Spleen (tissue), 11 donors: ENCODE measurements at regions not wholly inside any gene's neighbourhood (a gene's known extent, or its start where the extent isn't known, plus 50 kb on each side); places are given as distances from the start of the nearest gene placed in this dataset.

Experiments used
- DNase-seq: peaks from one replicate; pipeline ENCODE4 v3.0.0-alpha.2; 2020
- H3K27ac ChIP-seq, 8 donors: fragments of 200-600 bp; sonication (generic) in 7 of 8; 1 replicate in 4 of 8; 2 replicates in 4 of 8; pipeline versions ENCODE4 v1.5.0 to v1.8.0; 2016 to 2021; ENCODE audit warnings: inconsistent platforms in 4 of 8, mild to moderate bottlenecking in 4 of 8, moderate library complexity in 1 of 8
- H3K27me3 ChIP-seq, 7 donors: fragments of 200-600 bp; sonication (generic) in 6 of 7; replicated peaks in 1 of 7; 1 replicate in 4 of 7; 2 replicates in 3 of 7; pipeline versions ENCODE4 v1.5.0 to v1.8.0; 2016 to 2021; ENCODE audit warnings: inconsistent platforms in 3 of 7, mild to moderate bottlenecking in 1 of 7
- H3K36me3 ChIP-seq, 6 donors: fragments of 200-600 bp; sonication (generic) in 5 of 6; 1 replicate in 4 of 6; 2 replicates in 2 of 6; pipeline versions ENCODE4 v1.5.0 to v1.8.0; 2016 to 2021; ENCODE audit warnings: inconsistent platforms in 2 of 6
- H3K4me1 ChIP-seq, 6 donors: fragments of 200-600 bp; sonication (generic) in 5 of 6; 1 replicate in 3 of 6; 2 replicates in 3 of 6; pipeline versions ENCODE4 v1.5.0 to v1.8.0; 2016 to 2021; ENCODE audit warnings: inconsistent platforms in 3 of 6
- H3K4me3 ChIP-seq, 8 donors: fragments of 200-600 bp; sonication (generic) in 7 of 8; 1 replicate in 4 of 8; 2 replicates in 4 of 8; pipeline versions ENCODE4 v1.5.0 to v1.8.0; 2016 to 2021; ENCODE audit warnings: inconsistent platforms in 4 of 8, mild to moderate bottlenecking in 4 of 8, moderate library complexity in 2 of 8
- H3K9me3 ChIP-seq, 8 donors: fragments of 200-600 bp; sonication (generic) in 7 of 8; 1 replicate in 4 of 8; 2 replicates in 4 of 8; pipeline versions ENCODE4 v1.5.0 to v1.8.0; 2016 to 2021; ENCODE audit warnings: inconsistent platforms in 4 of 8
- POLR2A ChIP-seq, 3 donors: fragments of 450-650 bp; IDR thresholded peaks; one replicate each; pipeline ENCODE4 v1.5.1; 2017; ENCODE audit warnings: antibody characterized with exemption in 3 of 3, mild to moderate bottlenecking in 1 of 3
- POLR2AphosphoS5 ChIP-seq, 3 donors: sonication (generic); formaldehyde crosslinking; IDR thresholded peaks; one replicate each; pipeline ENCODE4 v1.5.1; 2017; ENCODE audit warnings: antibody characterized with exemption in 3 of 3
- WGBS, 5 donors: extraction: QIAGEN DNeasy Blood & Tissue Kit in 3 of 5; methylation state at CpG; one replicate each; pipeline versions ENCODE4 v1.1.5 to v1.1.7; 2013 to 2018; 5-methylcytosine and 5-hydroxymethylcytosine counted together
- intact Hi-C: fragments of 100-400 bp; cut with DNase I; formaldehyde crosslinking; loops from one replicate; pipeline ENCODE4 v1.15.0; 2023; ENCODE audit warnings: low total_unique reads
- TF ChIP-seq, protein P1 (sequence below), 11 experiments: fragments of 200-600 bp in 7 of 11; fragments of 450-650 bp in 4 of 11; sonication (generic) in 4 of 11; IDR thresholded peaks in 8 of 11; conservative IDR thresholded peaks in 3 of 11; 1 replicate in 7 of 11; 2 replicates in 4 of 11; pipeline versions ENCODE4 v1.4.0 to v1.8.0; 2016 to 2021; ENCODE audit warnings: antibody characterized with exemption in 11 of 11, inconsistent platforms in 4 of 11, mild to moderate bottlenecking in 1 of 11
- donor health status: healthy with polysubstance abuse.
- donor health status: DM: no; HTN: no; CAD: no; lungs with moderate emphysema.
- donor health status: DM: no; HTN: no; CAD: no.
- donor health status: Bipolar disorder and iron deficiency.
- donor health status: healthy.
- donor health status: DM: no; HTN: no; CAD: no.
- donor health status: DM: yes; HTN: yes; CAD: no.

DNA sequence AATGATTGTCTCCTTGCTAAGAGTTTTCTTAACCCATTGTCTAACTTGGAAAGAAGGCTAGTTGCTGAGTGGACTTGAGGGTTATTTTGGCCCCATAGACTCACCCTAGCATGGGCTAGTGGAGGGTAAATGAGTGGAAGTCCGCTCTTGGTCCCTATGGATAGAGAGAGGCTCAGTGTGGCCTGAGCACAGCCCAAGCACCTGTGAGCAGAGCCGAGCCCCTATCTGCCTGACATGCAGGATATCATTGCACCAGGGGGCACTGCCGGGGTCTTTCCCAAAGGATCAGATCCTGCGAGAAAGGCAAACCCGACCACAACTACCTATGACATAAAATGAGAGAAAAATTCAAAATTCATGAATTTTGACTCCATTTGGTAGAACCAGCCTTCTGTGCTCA lies 70.6 kb upstream of the GGTLC1 start:
- Histone ChIP-seq H3K4me3 (no peak overlapping the region), H3K27me3 (no peaks in the 10 kb centered on the region), H3K36me3 (no peaks in the 10 kb centered on the region), H3K9me3 (no peaks in the 10 kb centered on the region), H3K27ac (no peak overlapping the region), H3K4me1 (no peaks in the 10 kb centered on the region)
- TF ChIP-seq POLR2AphosphoS5 (IDR thresholded peaks at IDR 0.05) (no peak), POLR2A (IDR thresholded peaks at IDR 0.05) (no peak)
- TF ChIP-seq, protein P1, sequence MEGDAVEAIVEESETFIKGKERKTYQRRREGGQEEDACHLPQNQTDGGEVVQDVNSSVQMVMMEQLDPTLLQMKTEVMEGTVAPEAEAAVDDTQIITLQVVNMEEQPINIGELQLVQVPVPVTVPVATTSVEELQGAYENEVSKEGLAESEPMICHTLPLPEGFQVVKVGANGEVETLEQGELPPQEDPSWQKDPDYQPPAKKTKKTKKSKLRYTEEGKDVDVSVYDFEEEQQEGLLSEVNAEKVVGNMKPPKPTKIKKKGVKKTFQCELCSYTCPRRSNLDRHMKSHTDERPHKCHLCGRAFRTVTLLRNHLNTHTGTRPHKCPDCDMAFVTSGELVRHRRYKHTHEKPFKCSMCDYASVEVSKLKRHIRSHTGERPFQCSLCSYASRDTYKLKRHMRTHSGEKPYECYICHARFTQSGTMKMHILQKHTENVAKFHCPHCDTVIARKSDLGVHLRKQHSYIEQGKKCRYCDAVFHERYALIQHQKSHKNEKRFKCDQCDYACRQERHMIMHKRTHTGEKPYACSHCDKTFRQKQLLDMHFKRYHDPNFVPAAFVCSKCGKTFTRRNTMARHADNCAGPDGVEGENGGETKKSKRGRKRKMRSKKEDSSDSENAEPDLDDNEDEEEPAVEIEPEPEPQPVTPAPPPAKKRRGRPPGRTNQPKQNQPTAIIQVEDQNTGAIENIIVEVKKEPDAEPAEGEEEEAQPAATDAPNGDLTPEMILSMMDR (IDR thresholded peaks at IDR 0.05 in 8 of 11, conservative IDR thresholded peaks at IDR 0.05 in 3 of 11), result no peak
- WGBS, 5 donors, result 88 to 95% (median 94%) methylated on average over 5 of the region's 5 CpGs
- intact Hi-C loops, result no loop called here
- DNase-seq, result no peak

DNA sequence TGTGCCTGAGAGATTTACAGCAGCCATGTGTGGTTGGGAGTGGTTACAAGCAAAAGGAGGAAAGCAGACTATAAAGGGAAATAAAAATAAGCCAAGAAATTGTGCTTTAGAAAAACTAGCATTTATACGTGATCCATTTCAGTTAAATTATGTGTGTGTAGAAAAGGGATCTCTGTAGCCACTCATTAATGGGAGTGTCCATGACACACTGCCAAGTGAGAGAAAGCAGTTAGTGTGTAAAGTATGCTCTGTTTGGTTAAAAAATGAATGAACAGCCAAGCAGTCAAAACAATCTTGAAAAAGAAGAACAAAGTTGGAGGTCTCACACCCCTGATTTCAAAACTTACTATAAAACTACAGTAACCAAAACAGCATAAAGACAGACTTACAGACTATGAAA lies 67.9 kb upstream of the GGTLC1 start:
- intact Hi-C loops, result no loop called here
- Histone ChIP-seq H3K36me3 (no peaks in the 10 kb centered on the region), H3K27ac (no peak overlapping the region), H3K4me1 (no peaks in the 10 kb centered on the region), H3K4me3 (no peak overlapping the region), H3K9me3 (no peaks in the 10 kb centered on the region), H3K27me3 (peaks cover 0 to 6% (median 0%) of the 10 kb centered on the region in 7 donors)
- WGBS, 5 donors, result 67 to 85% (median 82%) methylated on average over 1 of the region's 1 CpG
- DNase-seq, result no peak
- TF ChIP-seq, protein P1 (IDR thresholded peaks at IDR 0.05 in 8 of 11, conservative IDR thresholded peaks at IDR 0.05 in 3 of 11), result no peak
- TF ChIP-seq POLR2A (IDR thresholded peaks at IDR 0.05), result no peak
- no peak for TF ChIP-seq POLR2AphosphoS5 (IDR thresholded peaks at IDR 0.05)

DNA sequence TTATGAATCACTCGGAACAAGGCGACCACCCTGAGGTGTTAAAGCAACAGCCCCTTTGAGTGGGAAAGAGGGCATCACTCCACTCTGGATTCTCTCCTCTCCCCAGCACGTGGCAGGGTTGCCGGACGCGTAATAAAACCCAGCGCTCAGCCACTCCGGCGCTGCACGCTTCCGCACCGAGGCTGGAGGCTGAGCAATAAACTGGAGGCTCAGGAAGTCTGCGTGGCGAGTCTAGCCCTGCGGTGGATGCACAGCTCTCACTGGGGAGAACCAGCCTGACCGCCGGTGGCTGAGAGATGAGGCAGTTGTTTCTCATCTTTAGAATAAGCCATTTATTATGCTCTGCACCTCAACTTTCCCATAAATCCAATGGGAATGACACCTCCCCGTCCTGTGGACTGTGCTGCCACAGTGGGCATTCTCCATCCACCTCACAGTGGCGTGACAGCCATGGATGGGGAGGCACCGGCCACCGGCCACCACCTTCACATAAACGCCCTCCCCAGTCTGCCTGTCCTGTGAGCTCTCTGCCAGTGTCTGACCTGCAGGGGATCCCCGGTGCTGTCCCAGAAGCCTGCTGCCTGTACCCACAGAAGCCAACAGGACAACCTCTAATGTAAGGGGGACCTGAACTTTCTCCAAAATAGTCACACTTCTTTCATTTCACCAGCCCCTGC lies 64.2 kb upstream of the GGTLC1 start:
- Histone ChIP-seq H3K4me1 (no peaks in the 10 kb centered on the region), H3K36me3 (no peaks in the 10 kb centered on the region), H3K4me3 (no peak overlapping the region), H3K9me3 (no peaks in the 10 kb centered on the region), H3K27me3 (peaks cover 0 to 6% (median 0%) of the 10 kb centered on the region in 7 donors), H3K27ac (no peak overlapping the region)
- intact Hi-C loops, result no loop called here
- 90 to 94% (median 94%) methylated on average over 21 to 23 of the region's 23 CpGs for WGBS, 5 donors
- DNase-seq, result no peak
- TF ChIP-seq POLR2AphosphoS5 (IDR thresholded peaks at IDR 0.05) (no peak), POLR2A (IDR thresholded peaks at IDR 0.05) (no peak)
- TF ChIP-seq, protein P1 (IDR thresholded peaks at IDR 0.05 in 8 of 11, conservative IDR thresholded peaks at IDR 0.05 in 3 of 11), result no peak

DNA sequence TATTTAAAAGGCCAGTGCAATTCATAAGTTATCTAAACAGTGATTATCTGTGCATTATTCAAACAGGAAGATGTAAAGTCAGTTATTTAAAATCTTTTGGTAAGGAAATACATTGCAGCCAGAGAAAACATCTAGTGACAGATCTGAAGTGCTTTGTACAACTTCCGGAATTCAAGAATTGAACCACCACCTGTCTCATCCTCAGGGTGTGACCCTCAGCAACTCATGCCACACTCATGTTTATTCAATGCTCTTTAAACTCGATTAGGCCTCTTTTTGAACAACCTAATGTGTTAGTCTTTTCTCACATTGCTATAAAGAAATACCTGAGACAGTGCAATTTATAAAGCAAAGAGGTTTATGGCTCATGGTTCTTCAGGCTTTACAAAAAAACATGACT lies 62.6 kb upstream of the GGTLC1 start:
- Histone ChIP-seq H3K27me3 (peaks cover 0 to 6% (median 0%) of the 10 kb centered on the region in 7 donors), H3K27ac (no peak overlapping the region), H3K4me3 (no peak overlapping the region), H3K9me3 (no peaks in the 10 kb centered on the region), H3K4me1 (peaks cover 0 to 1% (median 0%) of the 10 kb centered on the region in 6 donors), H3K36me3 (no peaks in the 10 kb centered on the region)
- 61 to 84% (median 70%) methylated on average over 2 of the region's 2 CpGs for WGBS, 5 donors
- no peak for TF ChIP-seq POLR2A (IDR thresholded peaks at IDR 0.05)
- TF ChIP-seq, protein P1 (IDR thresholded peaks at IDR 0.05 in 8 of 11, conservative IDR thresholded peaks at IDR 0.05 in 3 of 11), result no peak
- no peak for TF ChIP-seq POLR2AphosphoS5 (IDR thresholded peaks at IDR 0.05)
- DNase-seq, result no peak
- intact Hi-C loops, result no loop called here
